Testis (tissue), 2 donors: ENCODE measurements at regions not wholly inside any gene's neighbourhood (a gene's known extent, or its start where the extent isn't known, plus 50 kb on each side); places are given as distances from the start of the nearest gene placed in this dataset.

Experiments used
- DNase-seq: peaks from one replicate; pipeline ENCODE4 v3.0.0-alpha.2; 2019
- H3K27ac ChIP-seq, 2 donors: fragments of 200-600 bp; sonication (generic); one replicate each; pipeline ENCODE4 v1.5.1; 2019
- H3K27me3 ChIP-seq: fragments of 200-600 bp; sonication (generic); one replicate; pipeline ENCODE4 v1.5.1; 2019
- H3K36me3 ChIP-seq: fragments of 200-600 bp; sonication (generic); one replicate; pipeline ENCODE4 v1.5.1; 2017; ENCODE audit warnings: low read depth; ENCODE audit errors: missing control alignments
- H3K4me1 ChIP-seq: fragments of 200-600 bp; sonication (generic); one replicate; pipeline ENCODE4 v1.5.1; 2019
- H3K4me3 ChIP-seq, 2 donors: fragments of 200-600 bp; sonication (generic); one replicate each; pipeline ENCODE4 v1.5.1; 2017 to 2019
- H3K9me3 ChIP-seq: fragments of 200-600 bp; sonication (generic); one replicate; pipeline ENCODE4 v1.5.1; 2017
- CTCF ChIP-seq, 3 experiments: fragments of 450-650 bp in 2 of 3; fragments of 200-600 bp in 1 of 3; sonication (generic) in 1 of 3; IDR thresholded peaks; one replicate each; pipeline ENCODE4 v1.5.1; 2016 to 2019; ENCODE audit warnings: antibody characterized with exemption in 3 of 3, mild to moderate bottlenecking in 2 of 3, moderate library complexity in 1 of 3
- POLR2A ChIP-seq: fragments of 450-650 bp; IDR thresholded peaks from one replicate; pipeline ENCODE4 v1.6.1; 2017; ENCODE audit warnings: antibody characterized with exemption, mild to moderate bottlenecking, moderate library complexity
- WGBS, 2 donors: methylation state at CpG; one replicate each; pipeline ENCODE4 v1.1.5; 2018; 5-methylcytosine and 5-hydroxymethylcytosine counted together
- intact Hi-C: fragments of 100-400 bp; cut with DNase I; formaldehyde crosslinking; loops from one replicate; pipeline ENCODE4 v1.15.1; 2023; ENCODE audit warnings: low total_unique reads

DNA sequence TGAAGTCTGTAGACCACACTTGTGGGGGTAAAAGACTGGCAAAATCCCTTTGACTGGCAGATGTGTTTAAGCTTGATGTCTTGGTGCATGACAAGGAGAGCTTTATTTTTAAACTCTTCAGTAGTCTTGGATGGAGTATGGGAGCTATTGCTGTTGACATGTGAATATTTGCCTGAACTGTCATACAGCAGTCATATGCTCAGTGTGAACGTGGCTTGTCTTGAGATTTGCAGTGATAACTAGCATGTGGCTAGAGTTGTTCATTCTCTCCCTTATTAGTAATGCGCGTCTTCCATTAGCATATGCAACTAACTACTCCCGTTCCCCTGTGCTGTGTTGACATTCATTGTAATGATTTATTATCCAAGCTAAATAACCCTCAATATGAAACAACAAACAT, 523.6 kb upstream of the WWC1 start:
- WGBS, 2 donors: 82 to 92% methylated on average over 4 of the region's 4 CpGs
- Histone ChIP-seq H3K4me1 (no peaks in the 10 kb centered on the region), H3K27ac (no peak overlapping the region), H3K4me3 (no peak overlapping the region), H3K36me3 (no peaks in the 10 kb centered on the region), H3K27me3 (no peaks in the 10 kb centered on the region), H3K9me3 (no peaks in the 10 kb centered on the region)
- TF ChIP-seq POLR2A: no peak
- TF ChIP-seq CTCF (IDR thresholded peaks at IDR 0.05): no peak
- no peak for DNase-seq
- intact Hi-C loops: no loop called here

GRCh38 chr5:167769846-167770413, 521.5 kb upstream of the WWC1 start:
- intact Hi-C loops: no loop called here
- DNase-seq: no peak
- H3K27me3 ChIP-seq: no peaks in the 10 kb centered on the region
- no peaks in the 10 kb centered on the region for H3K4me1 ChIP-seq
- no peaks in the 10 kb centered on the region for H3K36me3 ChIP-seq
- H3K27ac ChIP-seq: no peak overlapping the region
- H3K4me3 ChIP-seq: no peak overlapping the region
- H3K9me3 ChIP-seq: no peaks in the 10 kb centered on the region
- no peak for TF ChIP-seq CTCF (IDR thresholded peaks at IDR 0.05)
- TF ChIP-seq POLR2A: no peak
- WGBS, 2 donors: 93 to 94% methylated on average over 2 of the region's 2 CpGs

- Histone ChIP-seq H3K4me1 (no peaks in the 10 kb centered on the region), H3K27ac (no peak overlapping the region), H3K27me3 (no peaks in the 10 kb centered on the region), H3K4me3 (no peak overlapping the region), H3K36me3 (no peaks in the 10 kb centered on the region), H3K9me3 (no peaks in the 10 kb centered on the region)
- 90 to 92% methylated on average over 5 of the region's 5 CpGs for WGBS, 2 donors
- DNase-seq: no peak
- TF ChIP-seq CTCF (IDR thresholded peaks at IDR 0.05) (no peak), POLR2A (no peak)
- intact Hi-C loops: no loop called here
These were observed 521.0 kb upstream of the WWC1 start for GRCh38 chr5:167770461-167770860.

DNA sequence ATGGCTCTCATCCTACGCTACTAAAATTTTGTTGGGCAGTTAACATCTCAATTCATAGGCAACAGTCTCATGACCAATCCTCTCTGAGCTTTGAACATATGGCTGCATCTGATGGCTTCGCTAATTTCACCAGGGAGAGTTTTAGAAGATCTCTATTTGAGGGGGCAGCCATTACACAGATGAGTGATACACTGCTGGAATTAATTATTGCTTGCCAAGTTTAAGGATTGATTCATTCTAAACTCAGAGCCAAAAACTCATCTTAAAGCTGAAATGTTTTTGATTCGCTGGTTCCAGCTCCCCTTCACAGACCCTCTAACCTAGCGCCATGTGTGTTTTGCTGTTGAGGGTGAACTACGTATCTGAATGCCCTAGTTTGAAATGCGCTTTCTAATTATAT, 519.9 kb upstream of the WWC1 start:
- H3K9me3 ChIP-seq: no peaks in the 10 kb centered on the region
- intact Hi-C loops: no loop called here
- H3K27me3 ChIP-seq: no peaks in the 10 kb centered on the region
- no peak overlapping the region for H3K27ac ChIP-seq
- no peak for DNase-seq
- TF ChIP-seq POLR2A: no peak
- no peak for TF ChIP-seq CTCF (IDR thresholded peaks at IDR 0.05)
- 91 to 92% methylated on average over 6 of the region's 6 CpGs for WGBS, 2 donors
- H3K36me3 ChIP-seq: no peaks in the 10 kb centered on the region
- H3K4me3 ChIP-seq: no peak overlapping the region
- no peaks in the 10 kb centered on the region for H3K4me1 ChIP-seq

GRCh38 chr5:167773668-167774301, 517.7 kb upstream of the WWC1 start:
- WGBS, 2 donors: 91 to 94% methylated on average over 5 of the region's 5 CpGs
- no peak for DNase-seq
- no peaks in the 10 kb centered on the region for H3K9me3 ChIP-seq
- no peak overlapping the region for H3K4me3 ChIP-seq
- intact Hi-C loops: no loop called here
- no peaks in the 10 kb centered on the region for H3K27me3 ChIP-seq
- TF ChIP-seq CTCF (IDR thresholded peaks at IDR 0.05): no peak
- TF ChIP-seq POLR2A: no peak
- no peaks in the 10 kb centered on the region for H3K36me3 ChIP-seq
- H3K27ac ChIP-seq: no peak overlapping the region
- no peaks in the 10 kb centered on the region for H3K4me1 ChIP-seq
